CD4-positive, alpha-beta T cell (primary cell): ENCODE measurements at regions not wholly inside any gene's neighbourhood (a gene's known extent, or its start where the extent isn't known, plus 50 kb on each side); places are given as distances from the start of the nearest gene placed in this dataset.

Experiments
- ATAC-seq: fragments of 200-7000 bp; cut with Tn5 transposase; one replicate; pipeline ENCODE4 v1.10.0; 2022; ENCODE audit warnings: mild to moderate bottlenecking; ENCODE audit not compliant: poor library complexity
- CTCF ChIA-PET: fragments of 350-600 bp; sonication (Branson Sonifier 250); formaldehyde crosslinking; loops from one replicate; lab custom pipeline; 2021; ENCODE audit warnings: antibody characterized with exemption, inconsistent platforms; lab: Charles Lee
- POLR2A ChIA-PET: fragments of 350-600 bp; sonication (Branson Sonifier 250); formaldehyde crosslinking; loops from one replicate; lab custom pipeline; 2021; ENCODE audit warnings: antibody characterized with exemption, inconsistent platforms; lab: Charles Lee
- DNase-seq, 14 experiments: peaks; one replicate each; pipeline ENCODE4 v3.0.0-alpha.2; 2013 to 2020; ENCODE audit warnings: mixed read lengths in 2 of 14
- H3K27ac ChIP-seq, 2 donors: one replicate each; pipeline versions ENCODE4 v1.5.1 to v1.7.0; 2013; ENCODE audit warnings: low read length in 2 of 2, low read depth in 1 of 2, mild to moderate bottlenecking in 1 of 2
- H3K27me3 ChIP-seq, 2 experiments: 1 replicate in 1 of 2; 2 replicates in 1 of 2; pipeline versions ENCODE4 v1.6.1 to v1.7.0; 2013; ENCODE audit warnings: low read length in 2 of 2, control low read depth in 1 of 2, mild to moderate bottlenecking in 1 of 2, moderate library complexity in 1 of 2; ENCODE audit not compliant: insufficient read depth in 2 of 2, control insufficient read depth in 1 of 2
- H3K36me3 ChIP-seq: one replicate; pipeline ENCODE4 v1.6.1; 2013; ENCODE audit warnings: low read length, control low read depth; ENCODE audit not compliant: insufficient read depth
- H3K4me1 ChIP-seq: one replicate; pipeline ENCODE4 v1.6.1; 2013; ENCODE audit warnings: low read length, control low read depth; ENCODE audit not compliant: insufficient read depth
- H3K4me3 ChIP-seq: one replicate; pipeline ENCODE4 v1.5.1; 2013; ENCODE audit warnings: mild to moderate bottlenecking, low read length, moderate library complexity
- H3K9me3 ChIP-seq, 2 experiments: 1 replicate in 1 of 2; 2 replicates in 1 of 2; pipeline versions ENCODE4 v1.6.1 to v1.7.0; 2013; ENCODE audit warnings: low read length in 2 of 2, mild to moderate bottlenecking in 2 of 2, control low read depth in 1 of 2, moderate library complexity in 1 of 2; ENCODE audit not compliant: control insufficient read depth in 1 of 2, insufficient read depth in 1 of 2
- H3K27ac Mint-ChIP-seq: one replicate; pipeline ENCODE4 v1.8.0; 2020; ENCODE audit warnings: mixed read lengths
- H3K27me3 Mint-ChIP-seq: one replicate; pipeline ENCODE4 v1.8.0; 2021; ENCODE audit warnings: mixed read lengths
- H3K36me3 Mint-ChIP-seq: one replicate; pipeline ENCODE4 v1.8.0; 2021; ENCODE audit warnings: low read depth, mixed read lengths
- H3K4me1 Mint-ChIP-seq: one replicate; pipeline ENCODE4 v1.8.0; 2021; ENCODE audit warnings: low read depth, mixed read lengths
- H3K4me3 Mint-ChIP-seq: one replicate; pipeline ENCODE4 v1.8.0; 2020; ENCODE audit warnings: mild to moderate bottlenecking, mixed read lengths
- H3K9me3 Mint-ChIP-seq: one replicate; pipeline ENCODE4 v1.8.0; 2020; ENCODE audit warnings: mixed read lengths
- intact Hi-C, 2 experiments: fragments of 100-400 bp; cut with DNase I in 1 of 2; cut with micrococcal nuclease in 1 of 2; formaldehyde crosslinking; loops; one replicate each; pipeline versions ENCODE4 v1.15.1 to v1.9.0; 2023 to 2025; cut with DNase I, micrococcal nuclease
- TF ChIP-seq, protein P1 (sequence below): fragments of 200-600 bp; IDR thresholded peaks from one replicate; pipeline ENCODE4 v1.8.0; 2022; ENCODE audit warnings: antibody characterized with exemption, mild to moderate bottlenecking

DNA sequence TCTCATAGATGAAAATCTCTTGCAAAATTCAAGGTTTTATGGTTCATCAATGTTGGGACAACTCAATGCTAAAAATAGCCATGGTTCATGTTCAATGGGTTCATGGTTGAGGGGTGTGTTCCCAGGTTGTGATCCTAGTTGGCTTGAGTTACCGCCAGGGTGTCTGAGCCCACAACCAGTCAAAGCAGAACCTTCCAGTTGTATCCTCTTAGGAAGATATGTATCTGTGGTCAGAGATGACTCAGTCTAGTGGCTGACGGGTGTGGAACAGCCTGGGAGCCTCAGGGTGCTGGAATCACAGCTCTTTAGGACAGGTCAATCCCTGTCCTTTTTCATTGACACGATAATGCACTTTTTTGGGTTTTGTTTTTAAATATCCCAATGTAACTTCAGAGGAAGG lies 192.3 kb upstream of the NR3C2 start:
- CTCF ChIA-PET, result no interaction called here
- POLR2A ChIA-PET, result no interaction called here
- intact Hi-C loops, result no loop called here

GRCh38 chr4:148633720-148634119 lies 191.5 kb upstream of the NR3C2 start:
- DNase-seq (no peak), ATAC-seq (no peak)
- Histone ChIP-seq H3K4me1 (no peaks in the 10 kb centered on the region), H3K36me3 (no peaks in the 10 kb centered on the region), H3K4me3 (no peak overlapping the region), H3K9me3 (peaks cover 4 to 9% of the 10 kb centered on the region in 2 experiments), H3K27me3 (no peaks in the 10 kb centered on the region), H3K27ac (no peak overlapping the region)
- Mint-ChIP-seq H3K9me3 (peaks cover 9% of the 10 kb centered on the region), H3K36me3 (peaks cover 8% of the 10 kb centered on the region), H3K27me3 (no peaks in the 10 kb centered on the region), H3K4me3 (no peak overlapping the region), H3K4me1 (no peaks in the 10 kb centered on the region), H3K27ac (no peak overlapping the region)
- CTCF ChIA-PET, result interaction anchor here (0.9 kb wide), 1 partner anchor 87 kb away, joined by 3 read pairs; no protein-coding TSS in a partner anchor
- TF ChIP-seq, protein P1, sequence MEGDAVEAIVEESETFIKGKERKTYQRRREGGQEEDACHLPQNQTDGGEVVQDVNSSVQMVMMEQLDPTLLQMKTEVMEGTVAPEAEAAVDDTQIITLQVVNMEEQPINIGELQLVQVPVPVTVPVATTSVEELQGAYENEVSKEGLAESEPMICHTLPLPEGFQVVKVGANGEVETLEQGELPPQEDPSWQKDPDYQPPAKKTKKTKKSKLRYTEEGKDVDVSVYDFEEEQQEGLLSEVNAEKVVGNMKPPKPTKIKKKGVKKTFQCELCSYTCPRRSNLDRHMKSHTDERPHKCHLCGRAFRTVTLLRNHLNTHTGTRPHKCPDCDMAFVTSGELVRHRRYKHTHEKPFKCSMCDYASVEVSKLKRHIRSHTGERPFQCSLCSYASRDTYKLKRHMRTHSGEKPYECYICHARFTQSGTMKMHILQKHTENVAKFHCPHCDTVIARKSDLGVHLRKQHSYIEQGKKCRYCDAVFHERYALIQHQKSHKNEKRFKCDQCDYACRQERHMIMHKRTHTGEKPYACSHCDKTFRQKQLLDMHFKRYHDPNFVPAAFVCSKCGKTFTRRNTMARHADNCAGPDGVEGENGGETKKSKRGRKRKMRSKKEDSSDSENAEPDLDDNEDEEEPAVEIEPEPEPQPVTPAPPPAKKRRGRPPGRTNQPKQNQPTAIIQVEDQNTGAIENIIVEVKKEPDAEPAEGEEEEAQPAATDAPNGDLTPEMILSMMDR, result no peak
- intact Hi-C loops, result no loop called here
- POLR2A ChIA-PET, result no interaction called here

More for the DNA sequence above, 192.3 kb upstream of the NR3C2 start:
- no peak overlapping the region for H3K4me3 Mint-ChIP-seq
- DNase-seq, result no peak
- Histone ChIP-seq H3K27me3 (no peaks in the 10 kb centered on the region), H3K9me3 (peaks cover 4 to 9% of the 10 kb centered on the region in 2 experiments), H3K4me3 (no peak overlapping the region), H3K27ac (no peak overlapping the region), H3K36me3 (no peaks in the 10 kb centered on the region), H3K4me1 (no peaks in the 10 kb centered on the region)
- TF ChIP-seq, protein P1, result no peak
- peaks cover 13% of the 10 kb centered on the region for H3K9me3 Mint-ChIP-seq
- no peak for ATAC-seq
- no peak overlapping the region for H3K27ac Mint-ChIP-seq
- no peaks in the 10 kb centered on the region for H3K4me1 Mint-ChIP-seq
- H3K36me3 Mint-ChIP-seq, result peaks cover 8% of the 10 kb centered on the region
- H3K27me3 Mint-ChIP-seq, result no peaks in the 10 kb centered on the region

GRCh38 chr4:148632476-148632875 lies 190.3 kb upstream of the NR3C2 start:
- no peak overlapping the region for H3K27ac Mint-ChIP-seq
- no peaks in the 10 kb centered on the region for H3K27me3 ChIP-seq
- H3K27ac ChIP-seq, result no peak overlapping the region
- H3K4me3 Mint-ChIP-seq, result no peak overlapping the region
- H3K4me1 Mint-ChIP-seq, result no peaks in the 10 kb centered on the region
- ChIA-PET CTCF (no interaction called here), POLR2A (no interaction called here)
- no peaks in the 10 kb centered on the region for H3K4me1 ChIP-seq
- peaks cover 8% of the 10 kb centered on the region for H3K36me3 Mint-ChIP-seq
- H3K9me3 Mint-ChIP-seq, result peaks cover 9% of the 10 kb centered on the region
- TF ChIP-seq, protein P1, result no peak
- DNase-seq, result no peak
- peaks cover 4 to 6% of the 10 kb centered on the region in 2 experiments for H3K9me3 ChIP-seq
- no peak for ATAC-seq
- H3K27me3 Mint-ChIP-seq, result no peaks in the 10 kb centered on the region
- intact Hi-C loops, result no loop called here
- no peaks in the 10 kb centered on the region for H3K36me3 ChIP-seq
- H3K4me3 ChIP-seq, result no peak overlapping the region
